HG03342 (cell line): ENCODE measurements at regions not wholly inside any gene's neighbourhood (a gene's known extent, or its start where the extent isn't known, plus 50 kb on each side); places are given as distances from the start of the nearest gene placed in this dataset.
"Not testable (repeated sequence)": the region's sequence is repeated elsewhere in the genome, so short reads cannot be mapped to it uniquely, and the experiment has no call there.

Experiments used
- ATAC-seq: cut with Tn5 transposase; IDR thresholded peaks from one replicate; pipeline ENCODE4 v1.9.1; 2021; ENCODE audit warnings: mild to moderate bottlenecking, moderate library complexity; ENCODE audit not compliant: unreplicated experiment

GRCh38 chr20:47846651-47847050, 61.4 kb upstream of the SULF2 start:
- not testable (repeated sequence) for ATAC-seq

DNA sequence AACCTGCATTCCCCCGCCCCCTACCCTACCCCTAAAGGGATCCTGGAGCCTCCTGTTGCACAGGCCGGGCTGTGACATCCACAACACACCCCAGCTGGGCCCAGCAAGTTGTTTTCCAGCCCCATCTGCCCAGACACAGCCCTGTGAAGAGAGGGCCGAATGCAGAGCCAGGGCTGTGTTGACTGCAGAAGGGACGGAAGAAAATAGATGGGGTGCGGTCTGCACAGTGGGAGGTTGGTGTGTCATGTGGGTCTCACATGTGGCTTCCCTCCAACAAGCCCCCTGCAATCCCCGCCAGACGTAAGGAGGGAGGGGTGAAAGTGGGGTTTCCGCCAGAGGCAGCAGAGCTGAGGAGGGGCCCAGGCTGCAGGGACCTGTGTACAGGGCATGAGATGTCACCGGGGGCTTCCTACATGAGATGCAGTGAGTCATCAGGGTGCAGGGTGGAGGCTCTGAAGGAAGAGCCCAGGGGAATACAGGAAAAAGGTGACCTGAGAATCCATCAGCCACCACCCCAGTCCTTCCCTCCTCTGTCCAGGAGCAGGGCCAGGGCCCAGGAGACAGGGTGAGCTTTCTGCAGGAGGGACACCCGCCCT, 60.2 kb upstream of the SULF2 start:
- not testable (repeated sequence) for ATAC-seq

- ATAC-seq = not testable (repeated sequence)
Measured at GRCh38 chr20:47844568-47844906, 59.3 kb upstream of the SULF2 start.

DNA sequence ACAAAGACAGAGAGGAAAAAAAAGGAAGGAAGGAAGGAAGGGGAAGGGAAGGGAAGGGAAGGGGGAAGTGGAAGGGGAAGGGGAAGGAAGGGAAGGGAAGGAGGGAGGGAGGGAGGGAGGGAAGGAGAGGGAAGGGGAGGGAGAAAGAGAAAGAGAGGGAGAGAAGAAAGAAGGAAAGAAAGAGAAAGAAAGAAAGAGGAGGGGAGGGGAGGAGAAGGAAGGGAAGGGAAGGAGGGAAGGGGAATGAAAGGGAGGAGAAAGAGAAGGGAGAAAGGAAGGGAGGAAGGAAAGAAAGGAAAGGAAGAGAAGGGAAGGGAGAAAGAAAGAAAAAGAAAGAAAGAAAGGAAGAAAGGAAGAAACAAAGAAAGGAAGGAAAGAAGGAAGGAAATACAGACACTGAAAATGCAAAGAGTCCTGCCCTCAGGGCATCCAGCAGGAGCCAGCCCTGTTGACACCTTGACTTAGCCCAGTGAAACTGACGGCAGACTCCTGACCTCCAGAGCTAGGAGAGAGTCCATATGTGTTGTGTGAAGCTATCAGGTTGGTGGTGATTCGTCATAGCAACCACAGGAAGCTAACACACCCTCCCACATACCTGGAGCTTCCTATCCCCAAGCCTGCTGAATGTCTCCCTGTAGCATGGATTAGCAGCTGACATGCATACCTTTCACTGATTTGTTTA, 58.7 kb upstream of the SULF2 start:
- no peak for ATAC-seq

- not testable (repeated sequence) for ATAC-seq
Measured at GRCh38 chr20:47842950-47843349, 57.7 kb upstream of the SULF2 start.

- not testable (repeated sequence) for ATAC-seq
Measured at GRCh38 chr20:47842004-47842403, 56.7 kb upstream of the SULF2 start.

DNA sequence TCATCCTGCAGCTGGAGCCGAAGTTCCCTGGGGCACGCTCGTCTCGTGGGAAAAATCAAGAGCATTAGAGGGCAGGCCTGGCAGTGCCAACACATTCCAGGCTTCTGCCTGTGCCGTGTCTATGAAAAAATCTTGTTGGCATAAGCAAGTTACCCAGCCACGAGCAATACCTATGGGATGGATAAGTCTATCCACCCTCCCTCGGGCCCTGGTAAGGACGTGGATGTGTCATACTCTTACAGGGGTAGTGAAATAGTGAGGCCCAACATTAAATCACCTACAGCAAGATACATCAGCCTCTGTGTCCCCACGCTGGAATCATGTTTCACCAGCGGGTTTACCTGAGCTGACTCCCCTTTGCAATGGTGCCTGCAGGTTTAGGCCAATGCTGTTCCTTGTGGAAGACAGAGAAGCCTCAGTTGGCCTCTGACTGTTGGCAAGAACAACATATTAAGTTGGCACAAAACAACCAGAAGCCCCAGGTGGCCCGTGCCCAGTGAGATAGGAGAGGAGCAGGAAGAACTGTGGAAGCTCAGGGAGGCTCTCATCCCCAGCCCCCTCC, 51.1 kb upstream of the SULF2 start:
- ATAC-seq = not testable (repeated sequence)
